GM13977 (cell line): ENCODE measurements at regions not wholly inside any gene's neighbourhood (a gene's known extent, or its start where the extent isn't known, plus 50 kb on each side); places are given as distances from the start of the nearest gene placed in this dataset.

ENCODE experiments used
- DNase-seq: peaks from one replicate; pipeline ENCODE4 v3.0.0; 2012; ENCODE audit warnings: low spot score
- in situ Hi-C: fragments of 300-500 bp; cut with MboI; formaldehyde crosslinking; loops from one replicate; pipeline ENCODE4 v1.12.0; 2022; ENCODE audit warnings: low sequenced_read_pairs, low pct_unique_long_range_greater_than_20kb, mixed read lengths, inconsistent platforms; ENCODE audit not compliant: unreplicated experiment
- TF ChIP-seq, protein P1 (sequence below): IDR thresholded peaks from 2 replicates; pipeline ENCODE4 v1.5.1; 2012; ENCODE audit warnings: mild to moderate bottlenecking, control low read depth; ENCODE audit not compliant: insufficient read depth; ENCODE audit errors: extremely low read depth, missing control alignments

DNA sequence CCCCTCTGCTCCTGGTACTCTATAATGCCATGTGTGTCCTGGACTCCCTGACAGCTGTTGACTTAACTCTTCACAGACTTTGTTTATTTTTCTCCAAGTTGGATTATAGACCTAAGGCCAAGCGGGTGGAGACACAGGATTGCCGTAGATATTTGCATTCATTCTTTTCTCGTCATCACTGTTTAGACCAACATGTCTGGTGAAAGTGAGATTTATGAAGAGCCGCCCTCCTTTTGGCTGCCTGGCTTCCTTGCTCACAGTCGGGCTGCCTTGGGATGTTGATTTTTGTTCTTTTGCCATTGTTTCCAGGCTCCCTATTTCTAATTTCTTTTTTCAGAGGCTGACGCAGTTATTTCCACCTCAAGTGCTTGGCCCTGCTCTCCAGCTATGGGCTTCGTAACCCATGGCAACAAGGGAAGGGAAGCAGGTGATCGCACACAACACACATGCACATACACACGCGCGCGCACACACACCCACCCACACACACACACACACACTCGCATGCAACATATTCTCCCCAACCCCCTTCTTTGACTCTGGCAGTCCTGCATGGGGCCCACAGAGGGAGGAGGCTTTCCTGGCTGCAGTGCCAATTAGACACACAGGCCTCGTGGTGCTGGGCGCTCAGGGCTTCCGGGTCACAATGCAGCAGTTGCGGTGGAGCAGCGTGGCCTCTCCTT, 296.5 kb downstream of the MTX2 start:
- TF ChIP-seq, protein P1, sequence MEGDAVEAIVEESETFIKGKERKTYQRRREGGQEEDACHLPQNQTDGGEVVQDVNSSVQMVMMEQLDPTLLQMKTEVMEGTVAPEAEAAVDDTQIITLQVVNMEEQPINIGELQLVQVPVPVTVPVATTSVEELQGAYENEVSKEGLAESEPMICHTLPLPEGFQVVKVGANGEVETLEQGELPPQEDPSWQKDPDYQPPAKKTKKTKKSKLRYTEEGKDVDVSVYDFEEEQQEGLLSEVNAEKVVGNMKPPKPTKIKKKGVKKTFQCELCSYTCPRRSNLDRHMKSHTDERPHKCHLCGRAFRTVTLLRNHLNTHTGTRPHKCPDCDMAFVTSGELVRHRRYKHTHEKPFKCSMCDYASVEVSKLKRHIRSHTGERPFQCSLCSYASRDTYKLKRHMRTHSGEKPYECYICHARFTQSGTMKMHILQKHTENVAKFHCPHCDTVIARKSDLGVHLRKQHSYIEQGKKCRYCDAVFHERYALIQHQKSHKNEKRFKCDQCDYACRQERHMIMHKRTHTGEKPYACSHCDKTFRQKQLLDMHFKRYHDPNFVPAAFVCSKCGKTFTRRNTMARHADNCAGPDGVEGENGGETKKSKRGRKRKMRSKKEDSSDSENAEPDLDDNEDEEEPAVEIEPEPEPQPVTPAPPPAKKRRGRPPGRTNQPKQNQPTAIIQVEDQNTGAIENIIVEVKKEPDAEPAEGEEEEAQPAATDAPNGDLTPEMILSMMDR, result no peak
- no peak for DNase-seq
- in situ Hi-C loops, result no loop called here

DNA sequence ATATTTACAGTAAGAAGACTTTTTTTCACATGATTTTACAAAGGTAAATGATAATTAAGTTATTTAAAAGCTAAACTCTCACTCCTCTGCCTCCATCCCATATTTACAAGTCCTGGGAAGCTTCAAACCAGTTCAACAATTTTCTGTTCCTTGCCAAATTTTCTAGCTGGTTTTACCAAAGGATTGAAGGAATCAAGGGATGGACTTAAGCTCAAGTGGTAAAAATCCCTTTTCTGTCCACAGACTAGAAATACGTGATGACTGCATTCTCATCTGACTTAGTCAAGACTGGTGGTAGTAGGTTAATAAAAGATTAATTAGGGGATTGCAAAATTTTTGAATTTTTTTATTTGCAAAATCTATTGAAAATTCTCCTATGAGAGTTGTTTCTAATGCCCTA, 297.3 kb downstream of the MTX2 start:
- in situ Hi-C loops, result no loop called here
- TF ChIP-seq, protein P1, result no peak
- DNase-seq, result no peak

DNA sequence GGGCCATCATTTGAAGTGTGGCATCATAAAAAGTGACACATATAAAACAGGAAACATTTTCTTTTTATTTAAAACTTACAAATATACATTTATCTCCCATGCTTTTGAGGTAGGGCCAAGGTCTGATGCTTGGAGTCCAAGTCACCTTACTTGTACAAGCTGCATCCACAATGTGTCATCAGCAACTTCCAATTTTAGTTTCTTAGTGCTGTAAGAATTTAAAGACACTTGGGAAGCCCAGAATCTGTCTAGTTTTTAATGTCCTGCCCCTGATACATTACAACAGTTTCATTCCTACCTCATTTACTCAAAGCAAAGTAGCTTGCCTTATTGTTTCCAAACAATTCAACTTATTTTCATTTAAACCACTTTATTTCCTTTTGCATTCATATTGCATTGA, 297.7 kb downstream of the MTX2 start:
- in situ Hi-C loops, result no loop called here
- TF ChIP-seq, protein P1, result no peak
- no peak for DNase-seq

DNA sequence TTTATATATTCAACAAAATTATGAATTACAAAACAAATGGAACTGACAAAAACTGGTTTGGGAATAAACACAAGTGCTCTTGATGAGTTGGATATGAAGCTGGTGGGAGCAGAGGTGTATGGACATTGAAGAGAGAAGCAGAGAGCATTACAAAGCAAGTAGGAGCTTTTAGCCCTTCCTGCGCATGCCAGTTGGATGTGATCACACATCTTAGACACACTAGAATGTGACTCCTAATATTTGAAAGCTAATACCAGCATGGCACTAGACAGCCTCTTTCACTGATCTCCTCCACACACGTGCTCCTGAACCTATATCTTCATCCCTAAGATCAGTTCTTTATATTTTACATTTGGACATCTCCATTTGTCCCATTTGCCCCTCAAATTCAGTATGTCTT, 298.1 kb downstream of the MTX2 start:
- in situ Hi-C loops, result no loop called here
- DNase-seq, result no peak
- TF ChIP-seq, protein P1, result no peak

DNA sequence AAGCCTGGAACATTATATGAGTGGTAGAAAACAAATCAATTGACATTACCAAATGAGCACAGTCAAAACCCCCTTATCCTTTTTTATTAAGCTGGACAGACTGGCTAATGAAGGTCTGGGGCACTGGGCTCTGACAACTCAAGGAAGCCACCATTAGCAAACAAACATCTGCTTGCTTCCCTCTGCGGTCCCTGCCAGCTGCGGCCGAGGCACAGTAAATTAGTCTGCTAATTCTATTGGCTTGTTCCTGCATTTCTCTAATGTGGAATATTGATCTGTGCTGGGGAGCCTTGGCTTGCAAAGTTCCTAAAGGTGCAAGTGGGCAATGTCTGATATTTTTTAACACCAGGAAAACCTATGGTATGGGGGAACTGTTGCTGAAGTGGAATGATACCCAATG, 300.3 kb downstream of the MTX2 start:
- no peak for DNase-seq
- in situ Hi-C loops, result no loop called here
- TF ChIP-seq, protein P1, result no peak

DNA sequence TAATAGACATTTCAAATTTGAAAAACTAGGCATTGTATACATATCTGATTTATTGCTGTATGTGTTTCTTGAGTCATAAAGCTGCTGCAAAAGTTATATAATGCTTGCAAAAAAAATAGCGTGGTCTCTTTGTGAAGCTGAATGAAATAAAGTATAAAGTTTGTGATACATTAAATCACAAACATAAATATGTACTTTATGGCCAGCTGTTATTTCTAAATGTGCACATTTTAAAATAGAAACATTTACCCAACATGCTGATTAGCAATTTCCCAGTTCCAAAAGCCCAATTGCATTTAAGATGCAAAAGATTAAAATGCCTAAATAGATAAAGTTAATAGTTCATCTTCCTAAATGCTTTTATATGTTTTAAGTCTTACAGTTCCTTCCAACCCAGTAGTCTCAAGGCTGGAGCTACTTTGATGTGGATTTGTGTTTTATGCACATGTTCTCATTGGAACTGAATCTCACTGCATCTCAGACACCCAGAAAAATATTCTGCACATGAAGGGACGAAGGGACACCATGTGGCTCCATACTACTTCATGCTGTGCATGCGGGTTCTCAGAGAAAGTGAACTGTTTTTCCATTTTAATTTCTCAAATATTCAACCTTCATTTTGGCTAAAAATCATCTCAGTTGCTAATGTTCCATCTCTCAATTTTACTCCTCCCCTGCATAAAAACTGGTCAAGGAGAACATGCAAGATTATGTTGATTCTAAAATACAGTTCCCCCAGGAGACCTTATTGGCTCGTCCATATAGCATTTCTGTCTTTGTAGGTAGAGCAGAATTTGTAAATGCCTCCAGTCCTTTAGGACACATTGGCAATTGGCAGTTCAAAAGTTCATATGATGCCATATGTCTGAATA, 304.6 kb downstream of the MTX2 start:
- TF ChIP-seq, protein P1, result no peak
- DNase-seq, result no peak
- in situ Hi-C loops, result no loop called here
